MM.1S (cell line): ENCODE measurements at regions not wholly inside any gene's neighbourhood (a gene's known extent, or its start where the extent isn't known, plus 50 kb on each side); places are given as distances from the start of the nearest gene placed in this dataset.

Experiments used
- CTCF ChIP-seq: fragments of 300-600 bp; sonication (generic); IDR thresholded peaks from 2 replicates; pipeline ENCODE4 v1.5.1; 2016; ENCODE audit warnings: antibody characterized with exemption, low read length, mixed read lengths
- EZH2 ChIP-seq: fragments of 300-600 bp; sonication (generic); optimal IDR thresholded peaks from 2 replicates; pipeline ENCODE3; 2017; ENCODE audit warnings: low read depth, mild to moderate bottlenecking, antibody characterized with exemption, low read length, mixed read lengths
- EZH2phosphoT487 ChIP-seq: fragments of 300-600 bp; sonication (generic); IDR thresholded peaks from 2 replicates; pipeline ENCODE4 v1.6.1; 2018; ENCODE audit warnings: antibody characterized with exemption, low read length

- TF ChIP-seq CTCF (no peak), EZH2 (no peak), EZH2phosphoT487 (no peak)
These were observed 462.4 kb downstream of the TLL1 start for GRCh38 chr4:166335256-166335938.
